GM19438 (cell line): ENCODE measurements at regions not wholly inside any gene's neighbourhood (a gene's known extent, or its start where the extent isn't known, plus 50 kb on each side); places are given as distances from the start of the nearest gene placed in this dataset.

Experiments used
- ATAC-seq: cut with Tn5 transposase; IDR thresholded peaks from one replicate; pipeline ENCODE4 v1.9.1; 2021; ENCODE audit warnings: low read depth; ENCODE audit not compliant: unreplicated experiment

- ATAC-seq = no peak
Observed at GRCh38 chr1:116819081-116819480, 64.9 kb downstream of the CD2 start.

- ATAC-seq = no peak
Observed at GRCh38 chr1:116820369-116820768, 66.1 kb downstream of the CD2 start.

- ATAC-seq = no peak
Observed at GRCh38 chr1:116821763-116822162, 67.5 kb downstream of the CD2 start.

- no peak for ATAC-seq
Observed at GRCh38 chr1:116824631-116825206, 70.5 kb downstream of the CD2 start.

- no peak for ATAC-seq
Observed at GRCh38 chr1:116825207-116825719, 71.0 kb downstream of the CD2 start.

- no peak for ATAC-seq
Observed at GRCh38 chr1:116825720-116826438, 71.6 kb downstream of the CD2 start.

GRCh38 chr1:116826818-116827606 lies 72.8 kb downstream of the CD2 start:
- peak; percentile 82 for ATAC-seq

- ATAC-seq = no peak
Observed at GRCh38 chr1:116827607-116828105, 73.4 kb downstream of the CD2 start.

GRCh38 chr1:116832308-116832931 lies 77.3 kb upstream of the PTGFRN start:
- no peak for ATAC-seq

GRCh38 chr1:116832932-116833578 lies 76.7 kb upstream of the PTGFRN start:
- ATAC-seq = no peak

- no peak for ATAC-seq
Observed at GRCh38 chr1:116833718-116834117, 76.0 kb upstream of the PTGFRN start.

GRCh38 chr1:116834595-116834994 lies 75.1 kb upstream of the PTGFRN start:
- no peak for ATAC-seq

- no peak for ATAC-seq
Observed at GRCh38 chr1:116835161-116835560, 74.6 kb upstream of the PTGFRN start.

GRCh38 chr1:116836099-116836498 lies 73.6 kb upstream of the PTGFRN start:
- no peak for ATAC-seq

GRCh38 chr1:116841569-116842344 lies 68.0 kb upstream of the PTGFRN start:
- ATAC-seq = no peak

GRCh38 chr1:116842654-116843053 lies 67.1 kb upstream of the PTGFRN start:
- no peak for ATAC-seq

GRCh38 chr1:116844775-116845174 lies 64.9 kb upstream of the PTGFRN start:
- no peak for ATAC-seq

GRCh38 chr1:116847190-116847589 lies 62.5 kb upstream of the PTGFRN start:
- no peak for ATAC-seq

GRCh38 chr1:116847688-116848531 lies 61.8 kb upstream of the PTGFRN start:
- no peak for ATAC-seq
